T-helper 1 cell (primary cell): ENCODE measurements at regions not wholly inside any gene's neighbourhood (a gene's known extent, or its start where the extent isn't known, plus 50 kb on each side); places are given as distances from the start of the nearest gene placed in this dataset.
"Not testable (repeated sequence)": the region's sequence is repeated elsewhere in the genome, so short reads cannot be mapped to it uniquely, and the experiment has no call there.

ENCODE experiments used
- DNase-seq, 5 donors: peaks; one replicate each; pipeline ENCODE4 v3.0.0-alpha.2; 2012 to 2020

- no peak for DNase-seq
These were observed 118.8 kb upstream of the VLDLR start for GRCh38 chr9:2502760-2503159.

- DNase-seq: no peak
These were observed 115.3 kb upstream of the VLDLR start for GRCh38 chr9:2506321-2506720.

GRCh38 chr9:2523591-2523990 lies 98.0 kb upstream of the VLDLR start:
- DNase-seq: no peak

DNA sequence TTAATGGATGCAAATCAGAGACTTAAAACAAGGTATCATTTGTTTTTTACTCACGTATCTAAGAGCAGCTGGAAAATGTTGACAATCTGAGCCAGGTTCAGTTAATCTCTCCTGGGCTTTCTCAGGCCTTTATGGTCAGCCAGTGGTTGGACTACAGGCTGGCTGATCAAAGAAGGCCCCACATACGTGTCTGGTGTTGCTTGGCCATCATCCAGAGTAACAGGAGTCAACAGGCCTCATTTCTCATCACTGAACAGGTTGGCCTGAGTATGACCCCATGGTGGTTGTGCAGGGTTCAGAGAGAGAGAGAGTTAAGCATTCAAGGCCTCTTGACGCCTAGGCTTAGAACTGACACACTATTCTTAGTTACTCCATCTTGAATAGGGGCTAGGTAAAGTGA lies 97.0 kb upstream of the VLDLR start:
- DNase-seq: no peak

- no peak for DNase-seq
These were observed 96.4 kb upstream of the VLDLR start for GRCh38 chr9:2525147-2525546.

- DNase-seq: no peak
These were observed 95.3 kb upstream of the VLDLR start for GRCh38 chr9:2526071-2526828.

GRCh38 chr9:2531481-2531880 lies 90.1 kb upstream of the VLDLR start:
- no peak for DNase-seq

- no peak for DNase-seq
These were observed 85.1 kb upstream of the VLDLR start for GRCh38 chr9:2536511-2536910.

- no peak for DNase-seq
These were observed 75.6 kb upstream of the VLDLR start for GRCh38 chr9:2545881-2546490.

DNA sequence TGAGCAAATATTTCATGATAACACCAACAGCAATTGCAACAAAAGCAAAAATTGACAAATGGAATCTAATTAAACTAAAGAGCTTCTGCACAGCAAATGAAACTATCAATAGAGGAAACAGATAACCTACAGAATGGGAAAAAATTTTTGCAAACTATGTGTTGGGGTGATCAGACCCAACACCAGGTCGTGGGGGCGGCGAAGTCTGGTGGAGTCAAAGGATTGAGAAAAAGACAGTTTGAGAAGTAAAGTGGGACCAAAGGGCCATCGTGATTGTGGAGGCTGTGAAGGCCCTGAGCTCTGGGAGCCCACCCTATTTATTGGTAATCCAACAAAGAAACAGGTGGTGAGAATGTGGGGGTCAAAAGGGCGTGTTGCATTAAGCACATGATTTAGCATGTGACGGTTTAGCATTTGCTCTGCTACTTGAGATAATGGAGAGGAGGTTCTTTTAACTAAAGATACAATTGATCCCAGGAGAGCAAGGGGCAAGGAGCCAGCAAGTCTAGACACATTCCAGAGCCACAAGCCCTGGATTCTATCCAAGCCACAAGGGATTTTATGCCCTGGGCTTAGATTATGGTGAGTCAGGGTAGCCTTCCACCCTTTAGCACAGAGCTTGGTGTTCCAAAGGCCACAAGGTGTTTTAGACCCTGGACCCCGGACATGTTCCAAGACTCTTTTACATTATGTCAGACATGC lies 65.5 kb upstream of the VLDLR start:
- DNase-seq: not testable (repeated sequence)

DNA sequence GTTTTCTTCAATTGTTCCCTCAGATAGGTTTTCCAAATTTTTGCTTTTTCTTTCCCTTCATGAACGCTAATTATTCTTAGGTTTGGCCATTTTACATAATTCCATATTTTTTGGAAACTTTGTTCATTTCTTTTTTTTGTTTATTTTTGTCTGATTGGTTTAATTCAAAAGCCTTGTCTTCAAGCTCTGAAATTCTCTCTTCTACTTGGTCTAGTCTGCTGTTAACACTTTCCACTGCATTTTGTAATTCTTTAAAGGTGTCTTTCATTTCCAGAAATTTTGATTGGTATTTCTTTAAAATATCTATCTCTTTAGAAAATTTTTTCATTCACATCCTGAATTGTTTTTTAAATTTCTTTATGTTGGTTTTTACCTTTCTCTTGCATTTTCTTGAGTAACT lies 63.9 kb upstream of the VLDLR start:
- no peak for DNase-seq

DNA sequence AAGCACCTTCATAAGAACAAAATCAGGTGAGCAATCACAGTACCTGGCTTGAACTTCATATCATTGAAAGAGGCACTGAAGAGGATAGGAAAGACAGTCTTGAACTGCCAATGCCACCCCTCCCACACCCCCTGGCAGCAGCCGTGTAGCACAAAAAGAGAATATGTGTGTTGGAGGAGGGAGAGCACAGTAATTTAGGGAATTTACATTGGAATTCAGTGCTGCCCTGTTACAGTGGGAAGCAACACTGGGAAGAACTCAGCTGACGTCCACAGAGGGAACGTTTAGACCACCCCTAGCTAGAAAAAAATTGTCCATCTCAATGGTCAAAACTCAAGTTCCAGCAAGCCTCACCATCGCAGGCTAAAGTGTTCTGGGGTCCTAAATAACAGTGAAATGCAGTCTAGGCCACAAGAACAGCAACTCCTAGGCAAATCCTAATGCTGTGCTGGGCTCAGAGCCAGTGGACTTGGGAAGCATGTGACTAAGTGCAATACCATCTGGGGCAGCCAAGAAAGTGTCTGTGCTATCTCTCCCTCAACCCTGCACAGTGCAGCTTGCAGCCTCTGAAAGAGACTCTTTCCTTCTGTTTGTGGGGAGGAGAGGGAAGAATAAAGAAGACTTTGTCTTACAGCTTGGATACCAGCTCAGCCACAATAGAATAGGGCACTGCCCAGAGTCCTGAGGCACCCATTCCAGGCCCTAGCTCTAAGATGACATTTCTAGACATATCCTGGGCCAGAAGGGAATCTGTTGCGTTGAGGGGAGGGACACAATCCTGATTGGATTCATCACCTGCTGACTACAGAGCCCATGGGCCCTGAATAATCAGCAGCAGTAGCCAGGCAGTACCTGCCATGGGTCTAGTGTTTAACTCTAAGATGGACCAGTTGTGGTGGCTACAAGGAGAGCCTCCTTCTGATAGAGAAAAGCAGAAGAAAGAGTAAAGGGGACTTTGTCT lies 62.1 kb upstream of the VLDLR start:
- no peak for DNase-seq

DNA sequence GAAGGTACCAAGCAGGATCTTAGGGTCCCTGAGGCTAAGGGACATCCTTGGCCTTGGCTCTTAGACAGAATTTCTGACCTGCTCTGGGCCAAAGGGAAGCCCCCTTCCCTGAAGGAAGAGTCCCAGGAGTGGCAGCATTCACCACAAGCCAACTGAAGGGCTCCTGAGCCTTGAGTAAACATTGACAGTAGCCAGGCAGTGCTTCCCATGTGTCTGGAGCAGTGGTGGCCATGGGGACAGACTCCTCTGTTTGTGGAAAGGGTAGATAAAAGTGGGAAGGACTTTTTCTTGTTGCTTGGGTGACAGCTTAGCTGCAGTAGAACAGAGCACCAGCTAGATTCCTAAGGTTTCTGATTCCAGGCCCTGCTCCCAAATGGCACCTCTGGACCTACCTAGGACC lies 61.4 kb upstream of the VLDLR start:
- DNase-seq: no peak

GRCh38 chr9:2565676-2566340 lies 55.8 kb upstream of the VLDLR start:
- DNase-seq: no peak

DNA sequence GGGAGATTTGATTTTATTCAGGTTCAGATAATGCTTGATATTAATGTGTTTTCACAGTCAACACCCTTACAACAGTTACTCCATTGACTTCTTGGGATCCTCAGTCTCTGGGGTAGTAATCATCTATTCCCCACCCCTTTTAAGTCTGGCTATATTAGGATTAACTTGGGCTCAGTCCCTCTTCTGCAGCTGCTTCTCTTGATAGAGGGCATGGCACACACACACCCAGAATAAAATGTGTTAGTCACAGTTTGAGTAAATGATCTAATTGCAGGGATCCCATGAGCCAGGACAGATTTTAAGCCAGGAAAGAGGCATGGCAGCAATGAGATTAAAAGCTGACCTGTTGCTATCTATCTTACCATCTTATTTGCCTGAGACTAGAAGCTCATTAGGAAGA lies 53.7 kb upstream of the VLDLR start:
- DNase-seq: no peak

GRCh38 chr9:2568689-2569088 lies 52.9 kb upstream of the VLDLR start:
- no peak for DNase-seq

DNA sequence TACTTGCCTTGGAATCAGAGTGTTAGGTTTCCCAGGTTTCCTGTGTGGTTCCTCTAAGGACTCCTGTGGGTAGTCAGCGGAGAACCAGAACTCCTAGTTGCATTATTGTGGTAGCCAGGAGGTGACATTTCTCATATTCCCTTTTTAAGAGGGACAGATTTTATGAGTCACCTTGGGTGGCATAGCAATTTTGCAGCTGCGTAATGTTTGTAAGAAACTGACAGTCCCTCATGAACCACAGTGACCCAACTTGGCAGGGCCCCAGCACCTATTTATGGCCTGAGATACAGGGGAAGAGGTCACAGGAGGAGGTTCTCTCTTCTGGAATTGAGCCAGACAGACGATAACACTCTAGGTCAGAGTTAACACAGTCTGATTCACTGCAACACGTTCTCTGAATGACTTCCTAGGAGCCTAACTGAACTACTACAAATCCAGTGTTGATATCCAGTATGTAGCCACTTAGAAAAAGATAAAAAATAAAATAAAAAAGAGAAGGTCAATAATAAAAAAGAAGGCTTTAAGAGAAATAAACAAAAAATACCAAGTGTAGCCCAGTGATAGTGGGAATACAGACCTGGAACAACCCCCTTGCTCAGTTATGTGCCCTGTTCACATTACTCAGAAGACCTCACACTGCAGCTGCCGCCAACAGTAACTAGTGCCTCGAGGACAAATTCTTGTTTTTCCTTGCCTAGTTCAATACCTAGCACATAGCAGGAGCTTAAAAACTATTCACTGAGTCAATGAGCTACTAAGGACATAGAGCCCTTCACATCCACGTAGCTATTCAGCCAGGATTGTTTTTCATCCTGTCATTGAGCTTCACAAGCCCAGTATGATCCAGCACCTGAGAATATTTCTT lies 50.7 kb upstream of the VLDLR start:
- peak in 1 of 5 donors; percentile 8 for DNase-seq
